Neural cell (in vitro differentiated cells): ENCODE measurements at regions not wholly inside any gene's neighbourhood (a gene's known extent, or its start where the extent isn't known, plus 50 kb on each side); places are given as distances from the start of the nearest gene placed in this dataset.

Experiments
- H2AFZ ChIP-seq: fragments of 200-600, 300-800 bp; sonication (generic), shearing (Covaris generic); 2 replicates; pipeline ENCODE4 v1.6.0; 2014; ENCODE audit warnings: low read depth, mild to moderate bottlenecking, antibody characterized with exemption, low read length, moderate library complexity
- H3F3A ChIP-seq: fragments of 200-600 bp; shearing (Covaris generic); 2 replicates; pipeline ENCODE4 v1.6.1; 2016; ENCODE audit warnings: mild to moderate bottlenecking, moderate library complexity, mixed read lengths, antibody characterized with exemption, low read length; ENCODE audit not compliant: insufficient read depth, poor library complexity, severe bottlenecking
- H3K27ac ChIP-seq: fragments of 200-600, 300-800 bp; sonication (generic), shearing (Covaris generic); 2 replicates; pipeline ENCODE4 v1.5.1; 2014; ENCODE audit warnings: mild to moderate bottlenecking, low read length, moderate library complexity
- H3K27me3 ChIP-seq: fragments of 300-800, 200-600 bp; sonication (generic), shearing (Covaris generic); 2 replicates; pipeline ENCODE4 v1.6.0; 2014; ENCODE audit warnings: mild to moderate bottlenecking, low read depth, low read length, moderate library complexity; ENCODE audit not compliant: insufficient read depth
- H3K36me3 ChIP-seq: fragments of 300-800, 200-600 bp; sonication (generic), shearing (Covaris generic); 2 replicates; pipeline ENCODE4 v1.5.1; 2014; ENCODE audit warnings: mild to moderate bottlenecking, antibody characterized with exemption, low read length, moderate library complexity; ENCODE audit not compliant: insufficient read depth
- H3K4me2 ChIP-seq: fragments of 300-800, 200-600 bp; sonication (generic), shearing (Covaris generic); 2 replicates; pipeline ENCODE4 v1.6.0; 2014; ENCODE audit warnings: mild to moderate bottlenecking, low read length
- H3K4me3 ChIP-seq: fragments of 300-800, 200-600 bp; sonication (generic), shearing (Covaris generic); 2 replicates; pipeline ENCODE4 v1.5.1; 2014; ENCODE audit warnings: mild to moderate bottlenecking, low read length, moderate library complexity
- H3K79me2 ChIP-seq: fragments of 200-600 bp; shearing (Covaris generic); replicated peaks from 2 replicates; pipeline ENCODE4 v1.6.0; 2014; ENCODE audit warnings: mild to moderate bottlenecking, low read length, moderate library complexity; ENCODE audit not compliant: insufficient read depth
- H3K9ac ChIP-seq: fragments of 300-800, 200-600 bp; sonication (generic), shearing (Covaris generic); 2 replicates; pipeline ENCODE4 v1.6.1; 2016; ENCODE audit warnings: mild to moderate bottlenecking, low read length, mixed read lengths
- H3K9me2 ChIP-seq: fragments of 200-600 bp; shearing (Covaris generic); 2 replicates; pipeline ENCODE4 v1.6.1; 2016; ENCODE audit warnings: mild to moderate bottlenecking, low read length, mixed read lengths; ENCODE audit not compliant: insufficient read depth
- H3K9me3 ChIP-seq: fragments of 200-600, 300-800 bp; sonication (generic), shearing (Covaris generic); 2 replicates; pipeline ENCODE4 v1.6.1; 2016; ENCODE audit warnings: mild to moderate bottlenecking, mixed run types, low read length, moderate library complexity, mixed read lengths
- H4K20me1 ChIP-seq: fragments of 200-600 bp; shearing (Covaris generic); 2 replicates; pipeline ENCODE4 v1.6.1; 2016; ENCODE audit warnings: mild to moderate bottlenecking, mixed run types; ENCODE audit not compliant: insufficient read depth
- CTCF ChIP-seq: fragments of 450-650 bp; IDR thresholded peaks from 2 replicates; pipeline ENCODE4 v1.5.1; 2014; ENCODE audit warnings: antibody characterized with exemption, mild to moderate bottlenecking, moderate library complexity; ENCODE audit not compliant: poor library complexity, severe bottlenecking
- EP300 ChIP-seq: fragments of 450-650 bp; conservative IDR thresholded peaks from 2 replicates; pipeline ENCODE4 v1.6.1; 2014; ENCODE audit warnings: antibody characterized with exemption, mild to moderate bottlenecking, moderate library complexity; ENCODE audit not compliant: poor library complexity, severe bottlenecking
- EZH2 ChIP-seq: fragments of 200-600, 300-800 bp; shearing (Covaris generic), sonication (generic); IDR thresholded peaks from 2 replicates; pipeline ENCODE4 v1.6.1; 2014; ENCODE audit warnings: antibody characterized with exemption, low read length, borderline replicate concordance, mild to moderate bottlenecking; ENCODE audit not compliant: insufficient read depth, poor library complexity, severe bottlenecking
- MXI1 ChIP-seq: fragments of 450-650 bp; conservative IDR thresholded peaks from 2 replicates; pipeline ENCODE4 v1.6.1; 2014; ENCODE audit warnings: antibody characterized with exemption, mild to moderate bottlenecking; ENCODE audit not compliant: poor library complexity, severe bottlenecking
- POLR2AphosphoS5 ChIP-seq: IDR thresholded peaks from 2 replicates; pipeline ENCODE4 v1.6.1; 2012
- RAD21 ChIP-seq: fragments of 450-650 bp; conservative IDR thresholded peaks from 2 replicates; pipeline ENCODE4 v1.6.1; 2014; ENCODE audit warnings: antibody characterized with exemption, mild to moderate bottlenecking, moderate library complexity
- TAF1 ChIP-seq: IDR thresholded peaks from 2 replicates; pipeline ENCODE4 v1.6.1; 2012; ENCODE audit warnings: low read depth
- TF ChIP-seq, protein P1 (sequence below): IDR thresholded peaks from 2 replicates; pipeline ENCODE4 v1.6.1; 2012; ENCODE audit warnings: borderline replicate concordance

- H3F3A ChIP-seq: no peaks in the 10 kb centered on the region
- no peaks in the 10 kb centered on the region for H3K27me3 ChIP-seq
- H3K79me2 ChIP-seq: no peaks in the 10 kb centered on the region
- H3K27ac ChIP-seq: no peak overlapping the region
- H2AFZ ChIP-seq: no peak overlapping the region
- no peaks in the 10 kb centered on the region for H3K9me2 ChIP-seq
- no peaks in the 10 kb centered on the region for H3K36me3 ChIP-seq
- H4K20me1 ChIP-seq: no peaks in the 10 kb centered on the region
- TF ChIP-seq EZH2 (no peak), POLR2AphosphoS5 (no peak), MXI1 (no peak), RAD21 (no peak)
- TF ChIP-seq, protein P1, sequence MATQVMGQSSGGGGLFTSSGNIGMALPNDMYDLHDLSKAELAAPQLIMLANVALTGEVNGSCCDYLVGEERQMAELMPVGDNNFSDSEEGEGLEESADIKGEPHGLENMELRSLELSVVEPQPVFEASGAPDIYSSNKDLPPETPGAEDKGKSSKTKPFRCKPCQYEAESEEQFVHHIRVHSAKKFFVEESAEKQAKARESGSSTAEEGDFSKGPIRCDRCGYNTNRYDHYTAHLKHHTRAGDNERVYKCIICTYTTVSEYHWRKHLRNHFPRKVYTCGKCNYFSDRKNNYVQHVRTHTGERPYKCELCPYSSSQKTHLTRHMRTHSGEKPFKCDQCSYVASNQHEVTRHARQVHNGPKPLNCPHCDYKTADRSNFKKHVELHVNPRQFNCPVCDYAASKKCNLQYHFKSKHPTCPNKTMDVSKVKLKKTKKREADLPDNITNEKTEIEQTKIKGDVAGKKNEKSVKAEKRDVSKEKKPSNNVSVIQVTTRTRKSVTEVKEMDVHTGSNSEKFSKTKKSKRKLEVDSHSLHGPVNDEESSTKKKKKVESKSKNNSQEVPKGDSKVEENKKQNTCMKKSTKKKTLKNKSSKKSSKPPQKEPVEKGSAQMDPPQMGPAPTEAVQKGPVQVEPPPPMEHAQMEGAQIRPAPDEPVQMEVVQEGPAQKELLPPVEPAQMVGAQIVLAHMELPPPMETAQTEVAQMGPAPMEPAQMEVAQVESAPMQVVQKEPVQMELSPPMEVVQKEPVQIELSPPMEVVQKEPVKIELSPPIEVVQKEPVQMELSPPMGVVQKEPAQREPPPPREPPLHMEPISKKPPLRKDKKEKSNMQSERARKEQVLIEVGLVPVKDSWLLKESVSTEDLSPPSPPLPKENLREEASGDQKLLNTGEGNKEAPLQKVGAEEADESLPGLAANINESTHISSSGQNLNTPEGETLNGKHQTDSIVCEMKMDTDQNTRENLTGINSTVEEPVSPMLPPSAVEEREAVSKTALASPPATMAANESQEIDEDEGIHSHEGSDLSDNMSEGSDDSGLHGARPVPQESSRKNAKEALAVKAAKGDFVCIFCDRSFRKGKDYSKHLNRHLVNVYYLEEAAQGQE: no peak
- H3K4me2 ChIP-seq: no peak overlapping the region
- no peaks in the 10 kb centered on the region for H3K9me3 ChIP-seq
- no peak overlapping the region for H3K9ac ChIP-seq
- no peak overlapping the region for H3K4me3 ChIP-seq
These were observed 297.1 kb downstream of the SATB1 start for GRCh38 chr3:18127859-18128681.

GRCh38 chr3:18127174-18127858 lies 297.8 kb downstream of the SATB1 start:
- Histone ChIP-seq H3K36me3 (no peaks in the 10 kb centered on the region), H3F3A (no peaks in the 10 kb centered on the region), H2AFZ (no peak overlapping the region), H3K79me2 (no peaks in the 10 kb centered on the region), H3K27ac (no peak overlapping the region), H3K4me2 (no peak overlapping the region), H3K4me3 (no peak overlapping the region), H4K20me1 (no peaks in the 10 kb centered on the region), H3K9ac (no peak overlapping the region), H3K9me2 (no peaks in the 10 kb centered on the region), H3K27me3 (no peaks in the 10 kb centered on the region), H3K9me3 (no peaks in the 10 kb centered on the region)
- no peak for TF ChIP-seq TAF1
- no peak for TF ChIP-seq CTCF
- no peak for TF ChIP-seq EZH2
- TF ChIP-seq EP300: no peak
- TF ChIP-seq, protein P1: no peak
